SK-N-MC (cell line): ENCODE measurements at regions not wholly inside any gene's neighbourhood (a gene's known extent, or its start where the extent isn't known, plus 50 kb on each side); places are given as distances from the start of the nearest gene placed in this dataset.

Experiments used
- DNase-seq: peaks from one replicate; pipeline ENCODE4 v3.0.0-alpha.2; 2011; ENCODE audit warnings: low read depth, low spot score
- H3K27ac ChIP-seq: fragments of 200-600 bp; sonication (generic); 2 replicates; pipeline ENCODE4 v1.5.1; 2016; ENCODE audit warnings: mixed run types
- H3K36me3 ChIP-seq: fragments of 200-600 bp; sonication (generic); 2 replicates; pipeline ENCODE4 v1.6.1; 2017; ENCODE audit warnings: antibody characterized with exemption, low read length, mixed read lengths; ENCODE audit not compliant: insufficient read depth
- H3K4me3 ChIP-seq: fragments of 200-600 bp; sonication (generic); 2 replicates; pipeline ENCODE4 v1.5.1; 2016
- H3K9ac ChIP-seq: fragments of 200-600 bp; sonication (generic); 2 replicates; pipeline ENCODE4 v1.8.0; 2017; ENCODE audit warnings: mixed run types, mixed read lengths; ENCODE audit not compliant: insufficient read length
- H3K9me3 ChIP-seq: fragments of 200-600 bp; sonication (generic); 2 replicates; pipeline ENCODE4 v1.6.1; 2017; ENCODE audit warnings: low read depth, mild to moderate bottlenecking, antibody characterized with exemption, low read length, moderate library complexity, mixed read lengths
- EZH2 ChIP-seq: fragments of 200-600 bp; sonication (generic); IDR thresholded peaks from one replicate; pipeline ENCODE4 v1.6.1; 2017; ENCODE audit warnings: antibody characterized with exemption
- FOXP2 ChIP-seq: optimal IDR thresholded peaks from 2 replicates; pipeline ENCODE3; 2011; ENCODE audit warnings: mild to moderate bottlenecking, moderate library complexity; ENCODE audit not compliant: insufficient read depth; ENCODE audit errors: extremely low read length, control extremely low read depth
- POLR2AphosphoS5 ChIP-seq: IDR thresholded peaks from 2 replicates; pipeline ENCODE4 v1.6.1; 2012; ENCODE audit warnings: mild to moderate bottlenecking, low read depth, low read length, borderline replicate concordance

- Histone ChIP-seq H3K9me3 (no peaks in the 10 kb centered on the region), H3K9ac (no peak overlapping the region), H3K4me3 (no peak overlapping the region), H3K27ac (no peak overlapping the region), H3K36me3 (no peaks in the 10 kb centered on the region)
- TF ChIP-seq FOXP2 (no peak), POLR2AphosphoS5 (no peak), EZH2 (no peak)
- no peak for DNase-seq
Observed at GRCh38 chr7:123260428-123260960, 60.7 kb upstream of the SLC13A1 start.

- H3K9me3 ChIP-seq: no peaks in the 10 kb centered on the region
- no peak overlapping the region for H3K4me3 ChIP-seq
- no peak overlapping the region for H3K27ac ChIP-seq
- H3K9ac ChIP-seq: no peak overlapping the region
- no peak for DNase-seq
- no peak for TF ChIP-seq POLR2AphosphoS5
- no peak for TF ChIP-seq EZH2
- no peak for TF ChIP-seq FOXP2
- H3K36me3 ChIP-seq: no peaks in the 10 kb centered on the region
Observed at GRCh38 chr7:123259759-123260158, 60.0 kb upstream of the SLC13A1 start.
